HG03060 (cell line): ENCODE measurements at regions not wholly inside any gene's neighbourhood (a gene's known extent, or its start where the extent isn't known, plus 50 kb on each side); places are given as distances from the start of the nearest gene placed in this dataset.

ENCODE experiments used
- ATAC-seq: cut with Tn5 transposase; IDR thresholded peaks from one replicate; pipeline ENCODE4 v1.9.1; 2021; ENCODE audit warnings: low read depth, moderate number of reproducible peaks; ENCODE audit not compliant: unreplicated experiment

GRCh38 chr2:120662746-120663145 is 72.9 kb upstream of the GLI2 start:
- no peak for ATAC-seq

- no peak for ATAC-seq
These were observed 69.2 kb upstream of the GLI2 start for GRCh38 chr2:120666433-120666832.

- ATAC-seq, result no peak
These were observed 67.7 kb upstream of the GLI2 start for GRCh38 chr2:120667981-120668380.

- ATAC-seq, result no peak
These were observed 66.3 kb upstream of the GLI2 start for GRCh38 chr2:120669121-120669952.

- ATAC-seq, result no peak
These were observed 65.7 kb upstream of the GLI2 start for GRCh38 chr2:120669971-120670370.

GRCh38 chr2:120670371-120670770 is 65.3 kb upstream of the GLI2 start:
- no peak for ATAC-seq

- ATAC-seq, result no peak
These were observed 64.7 kb upstream of the GLI2 start for GRCh38 chr2:120670771-120671480.

- ATAC-seq, result no peak
These were observed 63.0 kb upstream of the GLI2 start for GRCh38 chr2:120672526-120673204.

- no peak for ATAC-seq
These were observed 62.5 kb upstream of the GLI2 start for GRCh38 chr2:120673205-120673550.

- ATAC-seq, result no peak
These were observed 62.1 kb upstream of the GLI2 start for GRCh38 chr2:120673571-120674061.

GRCh38 chr2:120674246-120675170 is 61.2 kb upstream of the GLI2 start:
- no peak for ATAC-seq

- no peak for ATAC-seq
These were observed 60.1 kb upstream of the GLI2 start for GRCh38 chr2:120675460-120676130.

- no peak for ATAC-seq
These were observed 58.4 kb upstream of the GLI2 start for GRCh38 chr2:120677221-120677620.

GRCh38 chr2:120677696-120678247 is 57.9 kb upstream of the GLI2 start:
- no peak for ATAC-seq

- ATAC-seq, result no peak
These were observed 57.4 kb upstream of the GLI2 start for GRCh38 chr2:120678251-120678650.

- no peak for ATAC-seq
These were observed 56.7 kb upstream of the GLI2 start for GRCh38 chr2:120678926-120679325.

GRCh38 chr2:120679526-120679925 is 56.1 kb upstream of the GLI2 start:
- ATAC-seq, result no peak

- ATAC-seq, result peak; percentile 57
These were observed 55.4 kb upstream of the GLI2 start for GRCh38 chr2:120680136-120680761.

- no peak for ATAC-seq
These were observed 54.5 kb upstream of the GLI2 start for GRCh38 chr2:120681181-120681580.
